Body of pancreas (tissue), 4 donors: ENCODE measurements at regions not wholly inside any gene's neighbourhood (a gene's known extent, or its start where the extent isn't known, plus 50 kb on each side); places are given as distances from the start of the nearest gene placed in this dataset.

Experiments used
- POLR2A ChIP-seq, 3 donors: fragments of 450-650 bp; IDR thresholded peaks; one replicate each; pipeline ENCODE4 v1.6.1; 2016; ENCODE audit warnings: antibody characterized with exemption in 3 of 3, mild to moderate bottlenecking in 2 of 3
- TF ChIP-seq, protein P1 (sequence below), 7 experiments: fragments of 450-650 bp in 4 of 7; fragments of 200-600 bp in 3 of 7; sonication (generic) in 3 of 7; IDR thresholded peaks; one replicate each; pipeline ENCODE4 v1.5.1; 2016 to 2019; ENCODE audit warnings: antibody characterized with exemption in 7 of 7

DNA sequence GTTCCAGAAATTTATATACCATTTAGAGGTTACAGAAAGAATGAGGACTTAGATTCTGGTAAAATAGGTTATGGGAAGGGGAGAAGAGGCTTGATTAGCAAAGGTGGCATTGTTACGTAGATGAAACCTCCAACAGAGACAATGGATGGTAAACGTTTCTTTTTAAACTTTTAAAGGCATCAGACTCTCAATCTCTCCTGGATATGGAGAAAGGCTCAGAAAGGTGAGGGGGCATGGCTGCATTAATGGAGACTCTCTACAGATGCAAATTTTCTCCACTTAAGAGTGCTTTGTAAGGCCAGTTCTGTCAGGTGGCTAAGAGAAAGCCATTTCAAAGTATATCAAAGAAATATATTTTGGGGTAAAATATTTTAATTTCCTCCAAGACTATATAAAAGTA, 240.9 kb upstream of the PTER start:
- TF ChIP-seq, protein P1, sequence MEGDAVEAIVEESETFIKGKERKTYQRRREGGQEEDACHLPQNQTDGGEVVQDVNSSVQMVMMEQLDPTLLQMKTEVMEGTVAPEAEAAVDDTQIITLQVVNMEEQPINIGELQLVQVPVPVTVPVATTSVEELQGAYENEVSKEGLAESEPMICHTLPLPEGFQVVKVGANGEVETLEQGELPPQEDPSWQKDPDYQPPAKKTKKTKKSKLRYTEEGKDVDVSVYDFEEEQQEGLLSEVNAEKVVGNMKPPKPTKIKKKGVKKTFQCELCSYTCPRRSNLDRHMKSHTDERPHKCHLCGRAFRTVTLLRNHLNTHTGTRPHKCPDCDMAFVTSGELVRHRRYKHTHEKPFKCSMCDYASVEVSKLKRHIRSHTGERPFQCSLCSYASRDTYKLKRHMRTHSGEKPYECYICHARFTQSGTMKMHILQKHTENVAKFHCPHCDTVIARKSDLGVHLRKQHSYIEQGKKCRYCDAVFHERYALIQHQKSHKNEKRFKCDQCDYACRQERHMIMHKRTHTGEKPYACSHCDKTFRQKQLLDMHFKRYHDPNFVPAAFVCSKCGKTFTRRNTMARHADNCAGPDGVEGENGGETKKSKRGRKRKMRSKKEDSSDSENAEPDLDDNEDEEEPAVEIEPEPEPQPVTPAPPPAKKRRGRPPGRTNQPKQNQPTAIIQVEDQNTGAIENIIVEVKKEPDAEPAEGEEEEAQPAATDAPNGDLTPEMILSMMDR (IDR thresholded peaks at IDR 0.05): no peak
- TF ChIP-seq POLR2A (IDR thresholded peaks at IDR 0.05): no peak
